Loucy (cell line): ENCODE measurements at regions not wholly inside any gene's neighbourhood (a gene's known extent, or its start where the extent isn't known, plus 50 kb on each side); places are given as distances from the start of the nearest gene placed in this dataset.
A peak's percentile ranks its signal among the peaks of the same experiment; 100 is the strongest.

Experiments used
- H2AFZ ChIP-seq: fragments of 200-600 bp; sonication (generic); 2 replicates; pipeline ENCODE4 v1.6.0; 2016; ENCODE audit warnings: antibody characterized with exemption, mild to moderate bottlenecking, low read length, moderate library complexity
- H3F3A ChIP-seq: fragments of 200-600 bp; 2 replicates; pipeline ENCODE4 v1.6.0; 2016; ENCODE audit warnings: antibody characterized with exemption, low read depth, mild to moderate bottlenecking
- H3K27me3 ChIP-seq: fragments of 200-600 bp; sonication (generic); 2 replicates; pipeline ENCODE4 v1.6.1; 2014; ENCODE audit warnings: low read length, mild to moderate bottlenecking; ENCODE audit not compliant: insufficient read depth, poor library complexity, severe bottlenecking
- H3K36me3 ChIP-seq: fragments of 200-600 bp; sonication (generic); 2 replicates; pipeline ENCODE4 v1.6.1; 2016; ENCODE audit warnings: low read length; ENCODE audit not compliant: insufficient read depth
- H3K4me1 ChIP-seq: fragments of 200-600 bp; sonication (generic); 2 replicates; pipeline ENCODE4 v1.5.1; 2014; ENCODE audit warnings: low read length, mild to moderate bottlenecking; ENCODE audit not compliant: insufficient read depth, poor library complexity, severe bottlenecking
- H3K4me2 ChIP-seq: fragments of 200-600 bp; sonication (generic); 2 replicates; pipeline ENCODE4 v1.6.0; 2014; ENCODE audit warnings: antibody characterized with exemption, low read length, low read depth, mild to moderate bottlenecking; ENCODE audit not compliant: poor library complexity, severe bottlenecking
- H3K4me3 ChIP-seq: fragments of 200-600 bp; sonication (generic); 2 replicates; pipeline ENCODE4 v1.5.1; 2014; ENCODE audit warnings: low read length, mild to moderate bottlenecking, mixed read lengths; ENCODE audit not compliant: poor library complexity, severe bottlenecking
- H3K79me2 ChIP-seq: fragments of 200-600 bp; sonication (generic); 2 replicates; pipeline ENCODE4 v1.6.1; 2014; ENCODE audit warnings: low read length; ENCODE audit not compliant: insufficient read depth
- H3K9ac ChIP-seq: fragments of 200-600 bp; sonication (generic); 2 replicates; pipeline ENCODE4 v1.6.0; 2014; ENCODE audit warnings: mild to moderate bottlenecking, low read depth, low read length, moderate library complexity; ENCODE audit not compliant: poor library complexity, severe bottlenecking
- H3K9me2 ChIP-seq: fragments of 200-600 bp; sonication (generic); replicated peaks from 2 replicates; pipeline ENCODE4 v1.6.1; 2016; ENCODE audit warnings: low read depth, low read length, mixed read lengths
- H3K9me3 ChIP-seq: fragments of 200-600 bp; sonication (generic); 2 replicates; pipeline ENCODE4 v1.6.1; 2014; ENCODE audit warnings: mild to moderate bottlenecking, antibody characterized with exemption, low read length, low read depth; ENCODE audit not compliant: insufficient read depth
- H4K20me1 ChIP-seq: fragments of 200-600 bp; sonication (generic); 2 replicates; pipeline ENCODE4 v1.6.0; 2014; ENCODE audit warnings: antibody characterized with exemption, low read length, mild to moderate bottlenecking; ENCODE audit not compliant: insufficient read depth, poor library complexity, severe bottlenecking
- CTCF ChIP-seq: fragments of 200-600 bp; sonication (generic); conservative IDR thresholded peaks from 2 replicates; pipeline ENCODE4 v1.5.1; 2014; ENCODE audit warnings: mild to moderate bottlenecking, antibody characterized with exemption, low read length
- EZH2phosphoT487 ChIP-seq: fragments of 200-600 bp; IDR thresholded peaks from 2 replicates; pipeline ENCODE4 v1.6.1; 2018; ENCODE audit warnings: antibody characterized with exemption, mild to moderate bottlenecking, moderate library complexity, borderline replicate concordance

- TF ChIP-seq EZH2phosphoT487 (no peak), CTCF (peak; percentile 53)
- Histone ChIP-seq H3K36me3 (no peaks in the 10 kb centered on the region), H3K27me3 (no peaks in the 10 kb centered on the region), H3K9me3 (no peaks in the 10 kb centered on the region), H3K4me1 (peaks cover 11% of the 10 kb centered on the region), H3K4me3 (no peak overlapping the region), H3K9ac (no peak overlapping the region), H4K20me1 (no peaks in the 10 kb centered on the region), H3K79me2 (no peaks in the 10 kb centered on the region), H3K9me2 (no peaks in the 10 kb centered on the region), H3K4me2 (no peak overlapping the region), H3F3A (no peaks in the 10 kb centered on the region), H2AFZ (no peak overlapping the region)
Measured at GRCh38 chr1:229884765-229885164, 182.3 kb upstream of the GALNT2 start.

GRCh38 chr1:229885568-229886495 is 181.2 kb upstream of the GALNT2 start:
- H3K27me3 ChIP-seq: no peaks in the 10 kb centered on the region
- H3K4me2 ChIP-seq: no peak overlapping the region
- H3K9ac ChIP-seq: no peak overlapping the region
- no peaks in the 10 kb centered on the region for H3K9me2 ChIP-seq
- H2AFZ ChIP-seq: no peak overlapping the region
- no peaks in the 10 kb centered on the region for H3K36me3 ChIP-seq
- no peak for TF ChIP-seq CTCF
- no peaks in the 10 kb centered on the region for H3K79me2 ChIP-seq
- no peaks in the 10 kb centered on the region for H3F3A ChIP-seq
- no peaks in the 10 kb centered on the region for H4K20me1 ChIP-seq
- peaks cover 11% of the 10 kb centered on the region for H3K4me1 ChIP-seq
- no peaks in the 10 kb centered on the region for H3K9me3 ChIP-seq
- no peak overlapping the region for H3K4me3 ChIP-seq

- no peaks in the 10 kb centered on the region for H3K79me2 ChIP-seq
- TF ChIP-seq CTCF: no peak
- no peak for TF ChIP-seq EZH2phosphoT487
- no peak overlapping the region for H2AFZ ChIP-seq
- H3K9me2 ChIP-seq: no peaks in the 10 kb centered on the region
- no peaks in the 10 kb centered on the region for H3K36me3 ChIP-seq
- H3F3A ChIP-seq: no peaks in the 10 kb centered on the region
- no peak overlapping the region for H3K9ac ChIP-seq
- no peaks in the 10 kb centered on the region for H3K27me3 ChIP-seq
- no peaks in the 10 kb centered on the region for H4K20me1 ChIP-seq
- H3K9me3 ChIP-seq: no peaks in the 10 kb centered on the region
- no peak overlapping the region for H3K4me2 ChIP-seq
- H3K4me3 ChIP-seq: no peak overlapping the region
- H3K4me1 ChIP-seq: peaks cover 11% of the 10 kb centered on the region
Measured at GRCh38 chr1:229886636-229887035, 180.4 kb upstream of the GALNT2 start.
